NCI-H446 treated with DMSO at 0.1 percent for 48 hours (cell line): ENCODE measurements at regions not wholly inside any gene's neighbourhood (a gene's known extent, or its start where the extent isn't known, plus 50 kb on each side); places are given as distances from the start of the nearest gene placed in this dataset.
A peak's percentile ranks its signal among the peaks of the same experiment; 100 is the strongest.

ENCODE experiments used
- DNase-seq: peaks from one replicate; lab custom pipeline; 2025; lab: John Stamatoyannopoulos, UW

DNA sequence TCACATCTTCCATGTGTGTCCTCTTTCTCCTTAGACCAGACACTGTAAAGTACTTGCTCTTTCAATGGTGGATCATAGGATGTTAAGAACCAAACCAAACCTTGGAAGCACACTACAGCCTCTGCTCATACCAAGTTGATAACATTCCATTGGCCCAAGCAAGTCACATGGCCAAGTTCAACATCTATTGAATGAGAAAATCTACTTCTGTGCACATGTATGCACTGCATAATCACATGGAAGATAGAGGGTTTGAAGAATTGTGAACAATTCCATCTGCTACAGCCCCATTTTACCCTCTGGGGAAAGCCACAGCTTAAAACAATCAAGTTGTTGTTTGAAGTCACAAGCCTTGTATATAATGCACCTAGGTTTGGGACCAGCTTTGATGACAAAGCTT, 68.2 kb downstream of the MFAP3 start:
- DNase-seq: no peak

DNA sequence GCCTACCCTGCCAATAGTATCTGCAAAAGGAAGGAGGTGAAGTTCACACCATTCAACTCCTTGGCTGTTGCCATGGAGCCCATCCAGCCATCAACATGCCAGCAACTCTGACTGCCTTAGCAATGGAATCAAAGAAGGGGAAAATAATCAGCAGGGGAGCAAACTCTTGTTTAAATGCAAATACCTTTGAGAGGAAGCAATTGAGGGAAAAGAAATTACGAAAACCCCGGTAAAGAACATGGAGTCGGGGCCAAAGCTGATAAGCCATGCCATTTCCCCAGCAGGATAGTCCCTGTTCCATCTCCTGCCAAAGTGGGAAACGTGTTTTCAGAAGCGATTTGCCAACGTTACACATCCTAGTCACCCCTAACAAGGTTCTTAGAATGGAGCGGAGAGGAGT, 69.0 kb downstream of the MFAP3 start:
- DNase-seq: no peak

DNA sequence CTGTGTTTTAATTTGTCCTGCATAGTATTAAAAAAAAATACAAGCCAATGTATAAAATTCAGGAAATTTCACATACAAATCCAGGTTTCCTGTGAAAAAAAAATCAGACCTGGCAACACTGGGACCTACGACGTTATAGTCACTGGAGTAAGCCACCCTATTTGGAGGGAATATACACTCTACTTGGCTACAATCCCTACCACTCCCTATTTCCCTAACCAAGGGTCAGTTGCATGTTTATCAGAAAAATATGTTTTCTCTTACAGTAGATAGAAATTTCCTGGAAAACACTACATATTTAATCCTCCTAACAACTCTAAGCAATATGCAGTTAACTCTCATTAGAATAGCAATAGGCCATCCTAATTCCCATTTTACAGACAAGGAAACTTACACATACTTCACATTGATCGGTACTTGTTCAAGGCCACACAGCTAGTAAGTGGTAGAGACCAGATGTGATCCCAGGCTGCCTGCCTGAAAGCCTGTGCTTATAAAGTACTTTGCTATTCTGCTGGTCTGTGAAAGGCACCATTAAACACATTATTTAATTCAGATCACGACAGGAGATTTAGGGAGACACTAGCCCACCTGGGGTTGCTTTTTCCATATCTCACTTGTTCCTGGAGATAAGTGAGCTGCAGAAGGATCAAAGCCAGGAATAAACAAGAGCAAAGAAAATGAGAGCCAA, 70.8 kb downstream of the MFAP3 start:
- no peak for DNase-seq

DNA sequence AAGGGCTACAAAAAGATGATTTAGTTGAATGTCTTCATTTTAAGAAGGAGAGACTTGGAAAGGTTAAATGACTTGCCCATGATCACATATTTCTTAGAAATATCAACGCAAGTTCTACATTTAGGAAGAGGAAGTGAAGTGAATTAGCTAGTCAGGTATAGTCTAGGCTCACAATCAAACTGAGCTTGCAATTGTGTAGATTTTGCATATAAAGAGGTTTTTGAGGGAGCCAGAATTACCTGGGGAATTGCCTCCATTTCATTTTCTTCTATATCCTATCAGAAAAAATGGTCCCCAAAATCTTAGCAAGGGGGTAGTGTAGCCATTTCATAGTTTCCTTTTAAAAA, 71.3 kb downstream of the MFAP3 start:
- no peak for DNase-seq

GRCh38 chr5:154110716-154111115, 71.9 kb downstream of the MFAP3 start:
- DNase-seq: no peak

DNA sequence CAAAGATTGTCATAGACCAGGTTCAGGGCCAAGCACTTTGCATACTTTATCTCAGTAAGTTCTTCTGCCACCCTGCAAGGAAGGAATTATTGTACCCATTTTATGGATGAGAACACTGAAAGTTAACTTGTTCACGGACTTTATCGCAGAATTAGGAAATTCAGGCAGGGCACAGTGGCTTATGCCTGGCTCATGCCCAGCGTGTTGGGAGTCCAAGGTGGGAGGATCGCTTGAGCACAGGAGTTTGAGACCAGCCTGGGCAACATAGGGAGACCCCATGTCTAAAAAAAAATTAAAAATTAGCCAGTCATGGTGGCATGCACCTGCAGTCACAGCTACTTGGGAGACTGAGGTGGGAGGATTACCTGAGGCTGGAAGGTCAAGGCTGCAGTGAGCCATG, 72.4 kb downstream of the MFAP3 start:
- DNase-seq: no peak

GRCh38 chr5:154112255-154112654, 73.5 kb downstream of the MFAP3 start:
- no peak for DNase-seq

GRCh38 chr5:154115291-154115690, 75.2 kb upstream of the GALNT10 start:
- peak; percentile 75 for DNase-seq

- DNase-seq: no peak
Observed at GRCh38 chr5:154117050-154117449, 73.5 kb upstream of the GALNT10 start.

GRCh38 chr5:154117930-154118329, 72.6 kb upstream of the GALNT10 start:
- no peak for DNase-seq

DNA sequence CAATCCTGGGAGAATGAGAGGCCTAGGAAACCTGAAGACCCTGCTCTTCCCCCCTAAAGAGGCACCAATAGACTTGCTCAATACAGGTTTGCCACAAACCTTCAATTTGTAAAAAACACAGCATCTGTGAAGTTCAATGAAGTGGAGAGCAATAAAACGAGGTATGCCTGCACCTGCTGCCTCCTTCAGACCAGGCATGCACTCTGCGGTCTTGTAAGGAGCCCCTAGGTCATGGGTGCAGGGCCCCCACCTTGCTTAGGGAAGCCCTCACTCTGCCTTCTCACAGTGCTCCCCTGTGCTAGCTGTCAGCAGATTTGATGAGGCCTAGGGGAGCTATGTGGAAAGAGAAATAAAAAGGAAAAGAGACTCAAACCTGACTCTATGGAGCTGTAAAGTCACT, 72.1 kb upstream of the GALNT10 start:
- no peak for DNase-seq

- DNase-seq: no peak
Observed at GRCh38 chr5:154118893-154119336, 71.6 kb upstream of the GALNT10 start.

DNA sequence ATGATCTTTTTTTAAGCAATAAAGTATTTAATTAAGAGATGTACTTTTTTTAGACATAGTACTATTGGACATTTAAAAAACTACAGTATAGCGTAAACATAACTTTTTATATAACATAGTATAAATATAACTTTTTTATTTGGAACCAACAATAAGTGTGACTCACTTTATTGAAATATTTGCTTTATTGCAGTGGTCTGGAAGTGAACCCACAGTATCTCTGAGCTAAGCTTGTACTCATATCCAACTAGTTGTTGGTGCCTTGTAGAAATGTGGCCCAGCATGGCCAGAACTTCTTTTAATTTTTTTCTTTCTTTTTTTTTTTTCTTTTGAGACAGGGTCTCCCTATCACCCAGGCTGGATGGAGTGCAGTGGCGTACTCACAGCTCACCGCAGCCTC, 61.5 kb upstream of the GALNT10 start:
- DNase-seq: no peak

DNA sequence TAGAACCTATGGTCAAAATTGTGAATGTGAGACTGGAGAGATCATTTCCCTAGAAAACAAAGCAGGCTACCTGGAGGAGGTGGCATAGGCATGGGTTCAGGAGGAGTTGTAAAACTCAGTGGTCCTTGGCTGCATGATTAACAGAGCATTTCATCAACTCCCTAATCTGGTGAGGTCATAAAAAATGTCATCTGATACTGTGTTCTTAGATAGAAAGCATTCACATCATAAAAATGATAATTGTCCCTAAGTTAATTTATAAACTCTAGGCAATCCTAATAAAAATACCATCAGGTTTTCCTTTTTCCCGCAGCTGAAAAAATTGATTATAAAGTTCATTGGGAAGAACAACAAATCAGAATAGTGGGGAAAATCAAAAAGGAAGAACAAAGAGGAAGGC, 60.6 kb upstream of the GALNT10 start:
- no peak for DNase-seq

DNA sequence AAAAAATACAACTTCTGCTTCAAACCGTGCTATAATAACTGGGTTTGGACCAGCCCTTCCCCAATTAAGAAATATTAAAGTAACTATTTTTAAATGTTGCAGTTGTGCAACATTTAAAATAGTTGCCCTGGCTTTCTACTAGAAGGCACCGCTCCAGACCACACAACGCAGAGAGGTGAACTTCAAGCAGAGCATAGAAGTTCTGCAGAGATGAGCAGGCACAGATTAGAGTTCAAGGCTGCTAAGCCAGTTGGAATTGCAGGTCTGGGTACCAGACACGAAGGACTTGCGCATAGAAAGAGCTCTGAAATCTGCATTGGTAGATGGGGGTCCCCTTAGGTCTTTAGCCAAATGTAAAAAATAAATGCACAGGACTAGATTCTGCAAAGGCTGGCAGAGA, 58.7 kb upstream of the GALNT10 start:
- DNase-seq: no peak

GRCh38 chr5:154132718-154133307, 57.7 kb upstream of the GALNT10 start:
- no peak for DNase-seq

GRCh38 chr5:154133591-154133990, 56.9 kb upstream of the GALNT10 start:
- DNase-seq: no peak

- no peak for DNase-seq
Observed at GRCh38 chr5:154134499-154134898, 56.0 kb upstream of the GALNT10 start.

GRCh38 chr5:154135125-154135817, 55.3 kb upstream of the GALNT10 start:
- DNase-seq: no peak

GRCh38 chr5:154136141-154136540, 54.4 kb upstream of the GALNT10 start:
- DNase-seq: no peak

DNA sequence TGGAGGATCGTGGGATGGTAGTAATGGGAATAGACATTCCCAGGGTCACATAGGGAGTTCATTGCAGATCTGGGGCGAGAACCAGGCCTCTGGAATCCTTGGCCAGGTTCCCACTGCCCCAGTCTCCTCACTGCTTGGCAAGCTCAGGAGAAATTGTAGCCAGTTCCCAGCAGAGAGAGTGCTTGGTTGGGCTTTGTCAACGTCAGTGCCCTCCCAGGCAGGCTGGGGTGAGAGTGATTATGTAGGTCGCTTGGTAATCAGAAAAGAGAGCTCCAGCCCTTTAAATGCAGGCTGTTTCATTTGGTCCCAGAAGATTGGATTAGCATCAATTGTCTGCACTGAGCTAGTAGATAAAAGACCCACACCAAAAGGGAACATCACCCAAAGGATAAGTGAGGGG, 51.8 kb upstream of the GALNT10 start:
- peak; percentile 66 for DNase-seq

DNA sequence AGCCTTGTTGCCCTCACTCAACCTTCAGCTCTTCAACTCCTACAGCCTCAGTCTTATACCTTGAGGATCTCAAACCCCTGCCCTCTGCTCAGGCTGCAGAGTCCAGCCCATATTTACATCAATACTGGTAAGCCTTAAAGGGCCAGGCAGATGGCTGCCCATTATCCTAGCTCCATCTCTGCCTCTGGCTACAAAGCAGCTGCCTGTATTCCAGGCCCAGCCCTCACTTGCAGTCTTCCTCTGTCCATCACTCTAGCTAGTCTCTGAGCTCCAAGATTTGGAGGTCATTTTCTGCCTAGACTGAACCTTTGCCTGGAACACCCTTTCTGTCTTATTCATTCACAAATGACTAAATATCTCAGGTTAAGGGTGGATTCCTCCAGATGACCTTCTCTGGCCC, 50.2 kb upstream of the GALNT10 start:
- DNase-seq: no peak
